ENCODE measurements at regions not wholly inside any gene's neighbourhood (a gene's known extent, or its start where the extent isn't known, plus 50 kb on each side); places are given as distances from the start of the nearest gene placed in this dataset.
A peak's percentile ranks its signal among the peaks of the same experiment; 100 is the strongest.

- no peak for DNase-seq
These were observed 50.6 kb upstream of the YWHAQ start for GRCh38 chr2:9681427-9681817.

GRCh38 chr2:9685637-9686036, 54.8 kb upstream of the YWHAQ start:
- no peak for DNase-seq

GRCh38 chr2:9686061-9686460, 55.3 kb upstream of the YWHAQ start:
- DNase-seq: no peak

GRCh38 chr2:9690252-9690651, 59.5 kb upstream of the YWHAQ start:
- DNase-seq: no peak

GRCh38 chr2:9690716-9691498, 60.1 kb upstream of the YWHAQ start:
- no peak for DNase-seq

- DNase-seq: no peak
These were observed 61.8 kb upstream of the YWHAQ start for GRCh38 chr2:9692456-9693195.

- no peak for DNase-seq
These were observed 62.3 kb upstream of the YWHAQ start for GRCh38 chr2:9693196-9693491.

GRCh38 chr2:9693646-9694045, 62.8 kb upstream of the YWHAQ start:
- DNase-seq: no peak

- DNase-seq: no peak
These were observed 64.0 kb upstream of the YWHAQ start for GRCh38 chr2:9694661-9695234.

GRCh38 chr2:9695941-9696340, 65.1 kb upstream of the YWHAQ start:
- no peak for DNase-seq

GRCh38 chr2:9696731-9697130, 65.9 kb upstream of the YWHAQ start:
- DNase-seq: no peak

- DNase-seq: no peak
These were observed 67.1 kb upstream of the YWHAQ start for GRCh38 chr2:9697909-9698308.

GRCh38 chr2:9699139-9700108, 68.6 kb upstream of the YWHAQ start:
- DNase-seq: no peak

GRCh38 chr2:9700109-9700495, 69.3 kb upstream of the YWHAQ start:
- no peak for DNase-seq

- no peak for DNase-seq
These were observed 71.8 kb upstream of the YWHAQ start for GRCh38 chr2:9702604-9703084.

GRCh38 chr2:9703085-9703678, 72.4 kb upstream of the YWHAQ start:
- peak; percentile 79 for DNase-seq

GRCh38 chr2:9703701-9704221, 73.0 kb upstream of the YWHAQ start:
- no peak for DNase-seq

GRCh38 chr2:9704600-9704999, 73.8 kb upstream of the YWHAQ start:
- no peak for DNase-seq

- DNase-seq: no peak
These were observed 74.4 kb upstream of the YWHAQ start for GRCh38 chr2:9705196-9705595.

- DNase-seq: no peak
These were observed 76.2 kb upstream of the YWHAQ start for GRCh38 chr2:9707008-9707407.

- no peak for DNase-seq
These were observed 76.9 kb upstream of the YWHAQ start for GRCh38 chr2:9707611-9708160.

All from right forelimb (tissue), 1 donor.